ENCODE measurements at regions not wholly inside any gene's neighbourhood (a gene's known extent, or its start where the extent isn't known, plus 50 kb on each side); places are given as distances from the start of the nearest gene placed in this dataset.

- no peaks in the 10 kb centered on the region for H3K27me3 ChIP-seq (ENCODE audit: low read depth, low read length)
- no peaks in the 10 kb centered on the region for H3K36me3 ChIP-seq (ENCODE audit: control insufficient read depth in 1 of 2, insufficient read depth in 2 of 2, low read length in 2 of 2)
- H3K4me1 ChIP-seq (ENCODE audit: control insufficient read depth in 1 of 2, insufficient read depth in 2 of 2, low read length in 2 of 2) = no peaks in the 10 kb centered on the region
- no peaks in the 10 kb centered on the region for H3K9me3 ChIP-seq (ENCODE audit: control insufficient read depth in 1 of 2, low read length in 2 of 2)
- no peak overlapping the region for H3K4me3 ChIP-seq (ENCODE audit: low read depth in 1 of 2, low read length in 2 of 2)
- H3K27ac ChIP-seq (ENCODE audit: low read length) = no peak overlapping the region
Observed at GRCh38 chr6:92559611-92560010, 859.7 kb downstream of the EPHA7 start.

GRCh38 chr6:92559003-92559402, 860.4 kb downstream of the EPHA7 start:
- H3K4me1 ChIP-seq (ENCODE audit: control insufficient read depth in 1 of 2, insufficient read depth in 2 of 2, low read length in 2 of 2) = no peaks in the 10 kb centered on the region
- no peak overlapping the region for H3K4me3 ChIP-seq (ENCODE audit: low read depth in 1 of 2, low read length in 2 of 2)
- no peaks in the 10 kb centered on the region for H3K27me3 ChIP-seq (ENCODE audit: low read depth, low read length)
- no peaks in the 10 kb centered on the region for H3K36me3 ChIP-seq (ENCODE audit: control insufficient read depth in 1 of 2, insufficient read depth in 2 of 2, low read length in 2 of 2)
- no peaks in the 10 kb centered on the region for H3K9me3 ChIP-seq (ENCODE audit: control insufficient read depth in 1 of 2, low read length in 2 of 2)
- H3K27ac ChIP-seq (ENCODE audit: low read length) = no peak overlapping the region

- Histone ChIP-seq H3K36me3 (ENCODE audit: control insufficient read depth in 1 of 2, insufficient read depth in 2 of 2, low read length in 2 of 2) (no peaks in the 10 kb centered on the region), H3K9me3 (ENCODE audit: control insufficient read depth in 1 of 2, low read length in 2 of 2) (no peaks in the 10 kb centered on the region), H3K27ac (ENCODE audit: low read length) (no peak overlapping the region), H3K27me3 (ENCODE audit: low read depth, low read length) (no peaks in the 10 kb centered on the region), H3K4me3 (ENCODE audit: low read depth in 1 of 2, low read length in 2 of 2) (no peak overlapping the region), H3K4me1 (ENCODE audit: control insufficient read depth in 1 of 2, insufficient read depth in 2 of 2, low read length in 2 of 2) (no peaks in the 10 kb centered on the region)
Observed at GRCh38 chr6:92550501-92550900, 868.9 kb downstream of the EPHA7 start.

GRCh38 chr6:92545861-92546260, 873.5 kb downstream of the EPHA7 start:
- Histone ChIP-seq H3K4me1 (ENCODE audit: control insufficient read depth in 1 of 2, insufficient read depth in 2 of 2, low read length in 2 of 2) (no peaks in the 10 kb centered on the region), H3K9me3 (ENCODE audit: control insufficient read depth in 1 of 2, low read length in 2 of 2) (no peaks in the 10 kb centered on the region), H3K27ac (ENCODE audit: low read length) (no peak overlapping the region), H3K27me3 (ENCODE audit: low read depth, low read length) (no peaks in the 10 kb centered on the region), H3K36me3 (ENCODE audit: control insufficient read depth in 1 of 2, insufficient read depth in 2 of 2, low read length in 2 of 2) (no peaks in the 10 kb centered on the region), H3K4me3 (ENCODE audit: low read depth in 1 of 2, low read length in 2 of 2) (no peak overlapping the region)

GRCh38 chr6:92541448-92542060, 877.8 kb downstream of the EPHA7 start:
- H3K27ac ChIP-seq (ENCODE audit: low read length) = no peak overlapping the region
- no peaks in the 10 kb centered on the region for H3K4me1 ChIP-seq (ENCODE audit: control insufficient read depth in 1 of 2, insufficient read depth in 2 of 2, low read length in 2 of 2)
- H3K27me3 ChIP-seq (ENCODE audit: low read depth, low read length) = no peaks in the 10 kb centered on the region
- H3K36me3 ChIP-seq (ENCODE audit: control insufficient read depth in 1 of 2, insufficient read depth in 2 of 2, low read length in 2 of 2) = no peaks in the 10 kb centered on the region
- H3K4me3 ChIP-seq (ENCODE audit: low read depth in 1 of 2, low read length in 2 of 2) = no peak overlapping the region
- H3K9me3 ChIP-seq (ENCODE audit: control insufficient read depth in 1 of 2, low read length in 2 of 2) = no peaks in the 10 kb centered on the region

GRCh38 chr6:92538926-92539325, 880.4 kb downstream of the EPHA7 start:
- no peak overlapping the region for H3K27ac ChIP-seq (ENCODE audit: low read length)
- H3K36me3 ChIP-seq (ENCODE audit: control insufficient read depth in 1 of 2, insufficient read depth in 2 of 2, low read length in 2 of 2) = no peaks in the 10 kb centered on the region
- H3K9me3 ChIP-seq (ENCODE audit: control insufficient read depth in 1 of 2, low read length in 2 of 2) = no peaks in the 10 kb centered on the region
- no peaks in the 10 kb centered on the region for H3K4me1 ChIP-seq (ENCODE audit: control insufficient read depth in 1 of 2, insufficient read depth in 2 of 2, low read length in 2 of 2)
- no peaks in the 10 kb centered on the region for H3K27me3 ChIP-seq (ENCODE audit: low read depth, low read length)
- no peak overlapping the region for H3K4me3 ChIP-seq (ENCODE audit: low read depth in 1 of 2, low read length in 2 of 2)

GRCh38 chr6:92538275-92538674, 881.1 kb downstream of the EPHA7 start:
- Histone ChIP-seq H3K4me3 (ENCODE audit: low read depth in 1 of 2, low read length in 2 of 2) (no peak overlapping the region), H3K4me1 (ENCODE audit: control insufficient read depth in 1 of 2, insufficient read depth in 2 of 2, low read length in 2 of 2) (no peaks in the 10 kb centered on the region), H3K27me3 (ENCODE audit: low read depth, low read length) (no peaks in the 10 kb centered on the region), H3K9me3 (ENCODE audit: control insufficient read depth in 1 of 2, low read length in 2 of 2) (no peaks in the 10 kb centered on the region), H3K27ac (ENCODE audit: low read length) (no peak overlapping the region), H3K36me3 (ENCODE audit: control insufficient read depth in 1 of 2, insufficient read depth in 2 of 2, low read length in 2 of 2) (no peaks in the 10 kb centered on the region)

- no peak overlapping the region for H3K4me3 ChIP-seq (ENCODE audit: low read depth in 1 of 2, low read length in 2 of 2)
- no peaks in the 10 kb centered on the region for H3K9me3 ChIP-seq (ENCODE audit: control insufficient read depth in 1 of 2, low read length in 2 of 2)
Observed at GRCh38 chr6:92534109-92534508, 885.2 kb downstream of the EPHA7 start.

GRCh38 chr6:92522589-92522988, 896.8 kb downstream of the EPHA7 start:
- H3K27ac ChIP-seq (ENCODE audit: low read length) = no peak overlapping the region
- H3K36me3 ChIP-seq (ENCODE audit: control insufficient read depth in 1 of 2, insufficient read depth in 2 of 2, low read length in 2 of 2) = no peaks in the 10 kb centered on the region
- no peaks in the 10 kb centered on the region for H3K27me3 ChIP-seq (ENCODE audit: low read depth, low read length)
- H3K4me3 ChIP-seq (ENCODE audit: low read depth in 1 of 2, low read length in 2 of 2) = no peak overlapping the region
- H3K9me3 ChIP-seq (ENCODE audit: control insufficient read depth in 1 of 2, low read length in 2 of 2) = no peaks in the 10 kb centered on the region
- H3K4me1 ChIP-seq (ENCODE audit: control insufficient read depth in 1 of 2, insufficient read depth in 2 of 2, low read length in 2 of 2) = no peaks in the 10 kb centered on the region

More at GRCh38 chr6:92534109-92534508, 885.2 kb downstream of the EPHA7 start:
- Histone ChIP-seq H3K36me3 (ENCODE audit: control insufficient read depth in 1 of 2, insufficient read depth in 2 of 2, low read length in 2 of 2) (no peaks in the 10 kb centered on the region), H3K4me1 (ENCODE audit: control insufficient read depth in 1 of 2, insufficient read depth in 2 of 2, low read length in 2 of 2) (no peaks in the 10 kb centered on the region), H3K27ac (ENCODE audit: low read length) (no peak overlapping the region), H3K27me3 (ENCODE audit: low read depth, low read length) (no peaks in the 10 kb centered on the region)

GRCh38 chr6:92521553-92521952, 897.8 kb downstream of the EPHA7 start:
- Histone ChIP-seq H3K9me3 (ENCODE audit: control insufficient read depth in 1 of 2, low read length in 2 of 2) (no peaks in the 10 kb centered on the region), H3K27ac (ENCODE audit: low read length) (no peak overlapping the region), H3K36me3 (ENCODE audit: control insufficient read depth in 1 of 2, insufficient read depth in 2 of 2, low read length in 2 of 2) (no peaks in the 10 kb centered on the region), H3K27me3 (ENCODE audit: low read depth, low read length) (no peaks in the 10 kb centered on the region), H3K4me3 (ENCODE audit: low read depth in 1 of 2, low read length in 2 of 2) (no peak overlapping the region), H3K4me1 (ENCODE audit: control insufficient read depth in 1 of 2, insufficient read depth in 2 of 2, low read length in 2 of 2) (no peaks in the 10 kb centered on the region)

GRCh38 chr6:92510137-92510536, 909.2 kb downstream of the EPHA7 start:
- Histone ChIP-seq H3K27ac (ENCODE audit: low read length) (no peak overlapping the region), H3K36me3 (ENCODE audit: control insufficient read depth in 1 of 2, insufficient read depth in 2 of 2, low read length in 2 of 2) (no peaks in the 10 kb centered on the region), H3K4me1 (ENCODE audit: control insufficient read depth in 1 of 2, insufficient read depth in 2 of 2, low read length in 2 of 2) (no peaks in the 10 kb centered on the region)

GRCh38 chr6:92507552-92507951, 911.8 kb downstream of the EPHA7 start:
- no peaks in the 10 kb centered on the region for H3K4me1 ChIP-seq (ENCODE audit: control insufficient read depth in 1 of 2, insufficient read depth in 2 of 2, low read length in 2 of 2)
- H3K4me3 ChIP-seq (ENCODE audit: low read depth in 1 of 2, low read length in 2 of 2) = no peak overlapping the region
- peaks cover 0 to 36% of the 10 kb centered on the region in 2 donors for H3K9me3 ChIP-seq (ENCODE audit: control insufficient read depth in 1 of 2, low read length in 2 of 2)
- H3K27me3 ChIP-seq (ENCODE audit: low read depth, low read length) = no peaks in the 10 kb centered on the region
- no peak overlapping the region for H3K27ac ChIP-seq (ENCODE audit: low read length)
- no peaks in the 10 kb centered on the region for H3K36me3 ChIP-seq (ENCODE audit: control insufficient read depth in 1 of 2, insufficient read depth in 2 of 2, low read length in 2 of 2)

More at GRCh38 chr6:92510137-92510536, 909.2 kb downstream of the EPHA7 start:
- H3K9me3 ChIP-seq (ENCODE audit: control insufficient read depth in 1 of 2, low read length in 2 of 2) = peaks cover 0 to 36% of the 10 kb centered on the region in 2 donors
- H3K4me3 ChIP-seq (ENCODE audit: low read depth in 1 of 2, low read length in 2 of 2) = no peak overlapping the region
- no peaks in the 10 kb centered on the region for H3K27me3 ChIP-seq (ENCODE audit: low read depth, low read length)

Measured in muscle layer of duodenum (tissue), 2 donors.